ENCODE measurements at regions not wholly inside any gene's neighbourhood (a gene's known extent, or its start where the extent isn't known, plus 50 kb on each side); places are given as distances from the start of the nearest gene placed in this dataset.

DNA sequence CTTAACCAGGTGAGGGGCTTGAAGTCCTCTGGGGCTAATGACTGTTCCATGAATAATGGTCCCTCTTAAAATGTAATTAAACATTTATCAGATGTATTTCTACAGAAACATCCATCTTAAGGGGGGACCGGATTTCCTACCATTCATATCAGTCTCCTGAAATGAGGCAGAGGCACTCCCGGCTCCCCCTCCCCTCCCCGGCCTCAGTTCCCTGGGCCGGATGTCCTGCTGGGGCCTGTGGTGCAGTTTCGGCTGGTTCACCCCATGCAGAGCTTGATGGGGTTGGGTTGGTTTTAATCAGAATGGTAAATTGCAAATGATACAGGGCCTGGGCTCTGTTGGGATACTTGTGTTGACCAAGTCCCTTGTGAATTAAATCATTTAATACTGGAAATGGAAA, 349.4 kb downstream of the PREX1 start:
- Histone ChIP-seq H3K27ac (ENCODE audit: low read length) (no peak overlapping the region), H3K36me3 (replicated peaks; ENCODE audit: low read depth, low read length) (no peaks in the 10 kb centered on the region), H3K4me2 (ENCODE audit: low read length) (peak overlapping the region; percentile 15), H4K20me1 (ENCODE audit: insufficient read depth, low read length) (no peaks in the 10 kb centered on the region), H3K4me3 (ENCODE audit: low read length) (no peak overlapping the region), H3K4me1 (ENCODE audit: low read length) (peaks cover 56% of the 10 kb centered on the region), H3K9me3 (ENCODE audit: insufficient read depth, low read length) (no peaks in the 10 kb centered on the region), H2AFZ (ENCODE audit: low read depth, low read length) (no peak overlapping the region), H3K9ac (ENCODE audit: low read length) (no peak overlapping the region), H3K27me3 (ENCODE audit: low read depth, low read length) (peaks cover 69% of the 10 kb centered on the region), H3K79me2 (ENCODE audit: low read length) (no peaks in the 10 kb centered on the region)
- TF ChIP-seq, protein P1, sequence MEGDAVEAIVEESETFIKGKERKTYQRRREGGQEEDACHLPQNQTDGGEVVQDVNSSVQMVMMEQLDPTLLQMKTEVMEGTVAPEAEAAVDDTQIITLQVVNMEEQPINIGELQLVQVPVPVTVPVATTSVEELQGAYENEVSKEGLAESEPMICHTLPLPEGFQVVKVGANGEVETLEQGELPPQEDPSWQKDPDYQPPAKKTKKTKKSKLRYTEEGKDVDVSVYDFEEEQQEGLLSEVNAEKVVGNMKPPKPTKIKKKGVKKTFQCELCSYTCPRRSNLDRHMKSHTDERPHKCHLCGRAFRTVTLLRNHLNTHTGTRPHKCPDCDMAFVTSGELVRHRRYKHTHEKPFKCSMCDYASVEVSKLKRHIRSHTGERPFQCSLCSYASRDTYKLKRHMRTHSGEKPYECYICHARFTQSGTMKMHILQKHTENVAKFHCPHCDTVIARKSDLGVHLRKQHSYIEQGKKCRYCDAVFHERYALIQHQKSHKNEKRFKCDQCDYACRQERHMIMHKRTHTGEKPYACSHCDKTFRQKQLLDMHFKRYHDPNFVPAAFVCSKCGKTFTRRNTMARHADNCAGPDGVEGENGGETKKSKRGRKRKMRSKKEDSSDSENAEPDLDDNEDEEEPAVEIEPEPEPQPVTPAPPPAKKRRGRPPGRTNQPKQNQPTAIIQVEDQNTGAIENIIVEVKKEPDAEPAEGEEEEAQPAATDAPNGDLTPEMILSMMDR (IDR thresholded peaks at IDR 0.05; ENCODE audit: low read depth, low read length), result no peak
- no peak for TF ChIP-seq EZH2phosphoT487 (IDR thresholded peaks at IDR 0.05; ENCODE audit: low read depth)

DNA sequence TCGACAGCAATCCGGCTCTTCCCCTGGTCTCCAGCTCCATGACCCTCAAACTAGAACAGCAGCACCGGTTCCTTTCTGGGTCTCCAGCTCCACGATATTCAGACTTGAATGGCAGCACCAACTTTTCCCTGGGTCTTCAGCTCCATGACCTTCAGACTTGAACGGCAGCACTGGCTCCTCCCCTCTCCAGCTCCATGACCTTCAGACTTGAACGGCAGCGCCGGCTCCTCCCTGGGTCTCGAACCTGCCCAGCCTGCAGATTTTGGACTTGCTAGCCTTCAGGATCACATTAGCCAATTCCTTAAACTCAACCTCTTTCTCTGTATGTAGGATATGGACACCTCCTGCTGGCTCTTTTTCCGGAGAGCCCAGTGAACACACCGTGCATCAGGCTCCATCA, 350.9 kb downstream of the PREX1 start:
- H3K79me2 ChIP-seq (ENCODE audit: low read length), result no peaks in the 10 kb centered on the region
- H3K4me1 ChIP-seq (ENCODE audit: low read length), result peaks cover 42% of the 10 kb centered on the region
- H3K9me3 ChIP-seq (ENCODE audit: insufficient read depth, low read length), result no peaks in the 10 kb centered on the region
- TF ChIP-seq, protein P1 (IDR thresholded peaks at IDR 0.05; ENCODE audit: low read depth, low read length), result no peak
- no peak overlapping the region for H3K4me2 ChIP-seq (ENCODE audit: low read length)
- no peaks in the 10 kb centered on the region for H4K20me1 ChIP-seq (ENCODE audit: insufficient read depth, low read length)
- no peaks in the 10 kb centered on the region for H3K36me3 ChIP-seq (replicated peaks; ENCODE audit: low read depth, low read length)
- H3K27ac ChIP-seq (ENCODE audit: low read length), result no peak overlapping the region
- no peak overlapping the region for H3K9ac ChIP-seq (ENCODE audit: low read length)
- H3K4me3 ChIP-seq (ENCODE audit: low read length), result no peak overlapping the region
- H2AFZ ChIP-seq (ENCODE audit: low read depth, low read length), result no peak overlapping the region
- peaks cover 84% of the 10 kb centered on the region for H3K27me3 ChIP-seq (ENCODE audit: low read depth, low read length)

DNA sequence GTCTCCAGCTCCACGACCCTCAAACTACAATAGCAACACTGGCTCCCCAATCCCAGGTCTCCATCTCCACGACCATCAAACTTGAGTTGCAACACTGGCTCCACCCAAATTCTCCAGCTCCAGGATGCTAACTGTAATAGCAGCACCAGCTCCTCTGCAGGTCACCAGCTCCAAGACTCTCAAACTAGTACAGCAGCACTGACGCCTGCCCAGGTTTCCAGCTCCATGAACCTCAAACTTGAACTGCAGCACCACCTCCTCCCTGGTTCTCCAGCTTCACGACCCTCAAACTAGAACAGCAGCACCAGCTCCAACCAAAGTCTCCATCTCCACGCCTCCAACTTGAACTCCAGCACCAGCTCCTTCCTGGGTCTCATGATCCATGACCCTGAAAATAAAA, 353.8 kb downstream of the PREX1 start:
- H3K36me3 ChIP-seq (replicated peaks; ENCODE audit: low read depth, low read length), result no peaks in the 10 kb centered on the region
- no peak overlapping the region for H3K4me2 ChIP-seq (ENCODE audit: low read length)
- peaks cover 19% of the 10 kb centered on the region for H3K4me1 ChIP-seq (ENCODE audit: low read length)
- H4K20me1 ChIP-seq (ENCODE audit: insufficient read depth, low read length), result no peaks in the 10 kb centered on the region
- no peaks in the 10 kb centered on the region for H3K79me2 ChIP-seq (ENCODE audit: low read length)
- H3K4me3 ChIP-seq (ENCODE audit: low read length), result no peak overlapping the region
- H2AFZ ChIP-seq (ENCODE audit: low read depth, low read length), result no peak overlapping the region
- H3K9ac ChIP-seq (ENCODE audit: low read length), result no peak overlapping the region
- no peak overlapping the region for H3K27ac ChIP-seq (ENCODE audit: low read length)
- no peaks in the 10 kb centered on the region for H3K9me3 ChIP-seq (ENCODE audit: insufficient read depth, low read length)
- H3K27me3 ChIP-seq (ENCODE audit: low read depth, low read length), result peaks cover 81% of the 10 kb centered on the region
- TF ChIP-seq, protein P1 (IDR thresholded peaks at IDR 0.05; ENCODE audit: low read depth, low read length), result no peak
- no peak for TF ChIP-seq EZH2phosphoT487 (IDR thresholded peaks at IDR 0.05; ENCODE audit: low read depth)

DNA sequence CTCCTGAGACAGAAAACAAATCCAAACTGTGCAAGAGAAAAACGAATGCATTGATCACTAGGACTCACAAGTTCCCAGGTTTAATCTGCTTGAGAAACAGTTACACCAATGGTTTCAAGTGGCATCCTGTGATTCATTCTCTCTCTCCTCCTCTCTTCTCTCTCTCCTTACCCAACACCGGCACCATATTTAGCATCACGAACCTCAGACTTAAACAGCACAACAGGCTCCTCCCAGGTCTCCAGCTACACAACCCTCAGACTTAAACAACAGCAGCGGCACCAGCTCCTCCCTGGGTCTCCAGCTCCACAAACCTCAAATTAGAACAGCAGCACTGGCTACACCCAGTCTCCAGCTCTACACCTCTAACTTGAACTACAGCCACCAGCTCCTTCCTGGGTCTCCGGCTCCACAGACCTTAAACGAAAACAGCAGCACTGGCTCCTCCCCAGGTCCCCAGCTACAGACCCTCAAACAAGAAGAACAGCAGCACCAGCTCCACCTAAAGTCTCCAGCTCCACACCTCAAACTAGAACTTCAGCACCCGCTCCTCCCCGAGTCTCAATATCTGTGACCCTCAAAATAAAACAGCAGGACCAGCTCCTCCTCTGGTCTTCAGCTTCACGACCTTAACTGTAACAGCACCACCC, 355.9 kb downstream of the PREX1 start:
- Histone ChIP-seq H3K9ac (ENCODE audit: low read length) (no peak overlapping the region), H3K4me2 (ENCODE audit: low read length) (no peak overlapping the region), H3K9me3 (ENCODE audit: insufficient read depth, low read length) (no peaks in the 10 kb centered on the region), H3K27ac (ENCODE audit: low read length) (no peak overlapping the region), H3K4me3 (ENCODE audit: low read length) (no peak overlapping the region), H3K79me2 (ENCODE audit: low read length) (no peaks in the 10 kb centered on the region), H2AFZ (ENCODE audit: low read depth, low read length) (no peak overlapping the region), H3K36me3 (replicated peaks; ENCODE audit: low read depth, low read length) (no peaks in the 10 kb centered on the region), H3K4me1 (ENCODE audit: low read length) (peaks cover 4% of the 10 kb centered on the region), H4K20me1 (ENCODE audit: insufficient read depth, low read length) (no peaks in the 10 kb centered on the region), H3K27me3 (ENCODE audit: low read depth, low read length) (peaks cover 64% of the 10 kb centered on the region)
- TF ChIP-seq, protein P1 (IDR thresholded peaks at IDR 0.05; ENCODE audit: low read depth, low read length), result no peak
- TF ChIP-seq EZH2phosphoT487 (IDR thresholded peaks at IDR 0.05; ENCODE audit: low read depth), result no peak
